ENCODE measurements at regions not wholly inside any gene's neighbourhood (a gene's known extent, or its start where the extent isn't known, plus 50 kb on each side); places are given as distances from the start of the nearest gene placed in this dataset.
"Not testable (repeated sequence)": the region's sequence is repeated elsewhere in the genome, so short reads cannot be mapped to it uniquely, and the experiment has no call there.

GRCh38 chrX:43423876-43424275 is 232.2 kb upstream of the MAOA start:
- DNase-seq = no peak

- no peak for DNase-seq
Measured at GRCh38 chrX:43436517-43436916, 219.6 kb upstream of the MAOA start.

GRCh38 chrX:43446752-43447151 is 209.3 kb upstream of the MAOA start:
- no peak for DNase-seq

GRCh38 chrX:43448688-43449087 is 207.4 kb upstream of the MAOA start:
- DNase-seq = no peak

- no peak for DNase-seq
Measured at GRCh38 chrX:43450355-43450754, 205.7 kb upstream of the MAOA start.

GRCh38 chrX:43451976-43452686 is 204.0 kb upstream of the MAOA start:
- not testable (repeated sequence) for DNase-seq

- DNase-seq = no peak
Measured at GRCh38 chrX:43456063-43456462, 200.0 kb upstream of the MAOA start.

GRCh38 chrX:43456906-43457305 is 199.2 kb upstream of the MAOA start:
- DNase-seq = no peak

- DNase-seq = no peak
Measured at GRCh38 chrX:43467608-43468234, 188.4 kb upstream of the MAOA start.

GRCh38 chrX:43469391-43470054 is 186.6 kb upstream of the MAOA start:
- no peak for DNase-seq

- DNase-seq = no peak
Measured at GRCh38 chrX:43474321-43474720, 181.8 kb upstream of the MAOA start.

GRCh38 chrX:43479070-43479469 is 177.0 kb upstream of the MAOA start:
- no peak for DNase-seq

- DNase-seq = no peak
Measured at GRCh38 chrX:43479850-43480249, 176.2 kb upstream of the MAOA start.

- DNase-seq = no peak
Measured at GRCh38 chrX:43481576-43481975, 174.5 kb upstream of the MAOA start.

- DNase-seq = no peak
Measured at GRCh38 chrX:43493756-43494155, 162.3 kb upstream of the MAOA start.

- DNase-seq = no peak
Measured at GRCh38 chrX:43500246-43500645, 155.9 kb upstream of the MAOA start.

- DNase-seq = no peak
Measured at GRCh38 chrX:43500996-43501694, 155.0 kb upstream of the MAOA start.

- no peak for DNase-seq
Measured at GRCh38 chrX:43504394-43504793, 151.7 kb upstream of the MAOA start.

GRCh38 chrX:43505769-43506168 is 150.3 kb upstream of the MAOA start:
- DNase-seq = no peak

- no peak for DNase-seq
Measured at GRCh38 chrX:43508694-43509093, 147.4 kb upstream of the MAOA start.

GRCh38 chrX:43510209-43510608 is 145.9 kb upstream of the MAOA start:
- DNase-seq = no peak

GRCh38 chrX:43513085-43513484 is 143.0 kb upstream of the MAOA start:
- DNase-seq = no peak

- DNase-seq = no peak
Measured at GRCh38 chrX:43514820-43515219, 141.3 kb upstream of the MAOA start.

GRCh38 chrX:43522582-43522981 is 133.5 kb upstream of the MAOA start:
- DNase-seq = no peak
